HepG2 (cell line): ENCODE measurements at regions not wholly inside any gene's neighbourhood (a gene's known extent, or its start where the extent isn't known, plus 50 kb on each side); places are given as distances from the start of the nearest gene placed in this dataset.

Experiments
- ATAC-seq: fragments of 200-7000 bp; cut with Tn5 transposase; 3 replicates; pipeline ENCODE4 v1.9.1; 2020; ENCODE audit warnings: mild to moderate bottlenecking, moderate library complexity
- BruUV-seq: library from RNA; stranded (reverse); fragments of 400-500 nt; replicated peaks from 2 replicates; lab custom pipeline; 2021; lab: Mats Ljungman, UMichigan
- CTCF ChIA-PET: fragments of 300-600 bp; formaldehyde crosslinking; extraction: SDS; loops from one replicate; lab custom pipeline; 2021; ENCODE audit warnings: low total read pairs, inconsistent platforms, low intra/inter-chr PET ratio; lab: Yijun Ruan, JAX
- POLR2A ChIA-PET: fragments of 350-600 bp; sonication (Branson Sonifier 250); formaldehyde crosslinking; loops from one replicate; lab custom pipeline; 2020; ENCODE audit warnings: antibody characterized with exemption, inconsistent platforms; lab: Yijun Ruan, JAX
- DNase-seq: peaks from one replicate; pipeline ENCODE4 v3.0.0-alpha.2; 2015; ENCODE audit warnings: low spot score
- FAIRE-seq: peaks from 3 replicates; lab custom pipeline; 2011; peaks lifted over from hg19 to GRCh38; lab: Jason Lieb, UNC
- H2AFZ ChIP-seq: one replicate; pipeline ENCODE4 v1.6.1; 2011; ENCODE audit warnings: low read length, inconsistent platforms
- H3K27ac ChIP-seq: fragments of 300-600 bp; 3 replicates; pipeline ENCODE4 v1.8.0; 2011; ENCODE audit warnings: mixed run types, mild to moderate bottlenecking, mixed read lengths, low read length, inconsistent platforms; ENCODE audit not compliant: insufficient read depth; ENCODE audit errors: extremely low read length
- H3K27me3 ChIP-seq, 2 experiments: fragments of 200-600 bp in 1 of 2; 2 replicates in 1 of 2; 3 replicates in 1 of 2; pipeline versions ENCODE4 v1.6.0 to v1.8.0; 2011; ENCODE audit warnings: low read length in 2 of 2, mild to moderate bottlenecking in 2 of 2, moderate library complexity in 2 of 2, inconsistent platforms in 1 of 2; ENCODE audit not compliant: insufficient read depth in 2 of 2, control insufficient read depth in 1 of 2
- H3K36me3 ChIP-seq, 2 experiments: fragments of 200-600 bp in 1 of 2; replicated peaks in 1 of 2; 2 replicates in 1 of 2; 3 replicates in 1 of 2; pipeline versions ENCODE4 v1.5.1 to v1.8.0; 2011; ENCODE audit warnings: low read length in 2 of 2, inconsistent platforms in 1 of 2; ENCODE audit not compliant: insufficient read depth in 2 of 2, control insufficient read depth in 1 of 2
- H3K4me1 ChIP-seq: 2 replicates; pipeline ENCODE4 v1.5.1; 2012; ENCODE audit warnings: low read length, inconsistent platforms; ENCODE audit not compliant: insufficient read depth
- H3K4me2 ChIP-seq: 2 replicates; pipeline ENCODE4 v1.6.0; 2011; ENCODE audit warnings: low read depth, low read length, inconsistent platforms
- H3K4me3 ChIP-seq, 3 experiments: fragments of 200-600 bp in 1 of 3; sonication (generic), shearing (Covaris generic) in 1 of 3; replicated peaks in 1 of 3; 2 replicates each; pipeline ENCODE4 v1.5.1; 2011 to 2016; ENCODE audit warnings: low read length in 3 of 3, inconsistent platforms in 2 of 3, low read depth in 2 of 3, mild to moderate bottlenecking in 2 of 3, control low read depth in 1 of 3, mixed read lengths in 1 of 3; ENCODE audit not compliant: insufficient read depth in 1 of 3
- H3K79me2 ChIP-seq: one replicate; pipeline ENCODE4 v1.6.1; 2011; ENCODE audit warnings: low read length, inconsistent platforms; ENCODE audit not compliant: insufficient read depth
- H3K9ac ChIP-seq: 2 replicates; pipeline ENCODE4 v1.6.0; 2011; ENCODE audit warnings: mild to moderate bottlenecking, low read depth, low read length, inconsistent platforms; ENCODE audit not compliant: insufficient read depth
- H3K9me3 ChIP-seq: 2 replicates; pipeline ENCODE4 v1.5.1; 2012; ENCODE audit warnings: mild to moderate bottlenecking, low read length
- H4K20me1 ChIP-seq: 2 replicates; pipeline ENCODE4 v1.6.0; 2011; ENCODE audit warnings: inconsistent platforms, mild to moderate bottlenecking, low read length, moderate library complexity; ENCODE audit not compliant: insufficient read depth
- AGO2 ChIP-seq: fragments of 200-400 bp; formaldehyde crosslinking; optimal IDR thresholded peaks from 2 replicates; pipeline ENCODE3; 2017; ENCODE audit warnings: mild to moderate bottlenecking, low read depth, low read length, moderate library complexity
- LBX2 ChIP-seq: sonication (generic); formaldehyde crosslinking; IDR thresholded peaks from 2 replicates; pipeline ENCODE4 v1.5.0; 2020; ENCODE audit warnings: missing genetic modification reagents, mild to moderate bottlenecking, borderline replicate concordance
- RAD51 ChIP-seq: fragments of 450-650 bp; IDR thresholded peaks from 2 replicates; pipeline ENCODE4 v1.6.1; 2016; ENCODE audit warnings: borderline replicate concordance
- SNAPC2 ChIP-seq: sonication (generic); formaldehyde crosslinking; IDR thresholded peaks from 2 replicates; pipeline ENCODE4 v1.8.1; 2022; ENCODE audit warnings: mild to moderate bottlenecking, missing genetic modification reagents
- USF2 ChIP-seq, 2 experiments: sonication (generic) in 1 of 2; formaldehyde crosslinking in 1 of 2; IDR thresholded peaks; 2 replicates each; pipeline versions ENCODE4 v1.5.1 to v1.6.1; 2011 to 2020; ENCODE audit warnings: borderline replicate concordance in 1 of 2, low read depth in 1 of 2, low read length in 1 of 2, mild to moderate bottlenecking in 1 of 2, missing genetic modification reagents in 1 of 2, moderate library complexity in 1 of 2
- ZNF598 ChIP-seq: sonication (generic); formaldehyde crosslinking; IDR thresholded peaks from 2 replicates; pipeline ENCODE4 v1.5.1; 2020; ENCODE audit warnings: mild to moderate bottlenecking, missing genetic modification reagents, borderline replicate concordance
- ZNF619 ChIP-seq: sonication (generic); formaldehyde crosslinking; IDR thresholded peaks from 2 replicates; pipeline ENCODE4 v1.4.0; 2020; ENCODE audit warnings: mild to moderate bottlenecking, missing genetic modification reagents
- WGBS: methylation state at CpG from one replicate; pipeline ENCODE4 v1.1.6; 2017; ENCODE audit warnings: low lambda C conversion rate; 5-methylcytosine and 5-hydroxymethylcytosine counted together
- in situ Hi-C: cut with HindIII; loops from 2 replicates; pipeline ENCODE4 v1.10.0; 2017; ENCODE audit warnings: low pct_unique_long_range_greater_than_20kb; ENCODE audit not compliant: extremely low pct_ligation_motif_present
- intact Hi-C: fragments of 100-400 bp; cut with micrococcal nuclease; formaldehyde crosslinking; loops from one replicate; pipeline ENCODE4 v1.10.0; 2022; ENCODE audit not compliant: unreplicated experiment
- TF ChIP-seq, protein P1 (sequence below): sonication (generic); formaldehyde crosslinking; IDR thresholded peaks from 2 replicates; pipeline ENCODE4 v1.9.0; 2021; ENCODE audit warnings: missing genetic modification reagents, mild to moderate bottlenecking, borderline replicate concordance
- TF ChIP-seq, protein P2 (sequence below): sonication (generic); formaldehyde crosslinking; IDR thresholded peaks from 2 replicates; pipeline ENCODE4 v1.4.0; 2020; ENCODE audit warnings: missing genetic modification reagents, borderline replicate concordance

GRCh38 chr10:105409370-105409769, 768.3 kb downstream of the SORCS3 start (continued):
- TF ChIP-seq LBX2 (CRISPR knock-in tag) (no peak), ZNF619 (CRISPR knock-in tag) (no peak), AGO2 (no peak), ZNF598 (CRISPR knock-in tag) (no peak)
- TF ChIP-seq, protein P1, sequence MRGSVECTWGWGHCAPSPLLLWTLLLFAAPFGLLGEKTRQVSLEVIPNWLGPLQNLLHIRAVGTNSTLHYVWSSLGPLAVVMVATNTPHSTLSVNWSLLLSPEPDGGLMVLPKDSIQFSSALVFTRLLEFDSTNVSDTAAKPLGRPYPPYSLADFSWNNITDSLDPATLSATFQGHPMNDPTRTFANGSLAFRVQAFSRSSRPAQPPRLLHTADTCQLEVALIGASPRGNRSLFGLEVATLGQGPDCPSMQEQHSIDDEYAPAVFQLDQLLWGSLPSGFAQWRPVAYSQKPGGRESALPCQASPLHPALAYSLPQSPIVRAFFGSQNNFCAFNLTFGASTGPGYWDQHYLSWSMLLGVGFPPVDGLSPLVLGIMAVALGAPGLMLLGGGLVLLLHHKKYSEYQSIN (CRISPR knock-in tag) = no peak
- TF ChIP-seq, protein P2, sequence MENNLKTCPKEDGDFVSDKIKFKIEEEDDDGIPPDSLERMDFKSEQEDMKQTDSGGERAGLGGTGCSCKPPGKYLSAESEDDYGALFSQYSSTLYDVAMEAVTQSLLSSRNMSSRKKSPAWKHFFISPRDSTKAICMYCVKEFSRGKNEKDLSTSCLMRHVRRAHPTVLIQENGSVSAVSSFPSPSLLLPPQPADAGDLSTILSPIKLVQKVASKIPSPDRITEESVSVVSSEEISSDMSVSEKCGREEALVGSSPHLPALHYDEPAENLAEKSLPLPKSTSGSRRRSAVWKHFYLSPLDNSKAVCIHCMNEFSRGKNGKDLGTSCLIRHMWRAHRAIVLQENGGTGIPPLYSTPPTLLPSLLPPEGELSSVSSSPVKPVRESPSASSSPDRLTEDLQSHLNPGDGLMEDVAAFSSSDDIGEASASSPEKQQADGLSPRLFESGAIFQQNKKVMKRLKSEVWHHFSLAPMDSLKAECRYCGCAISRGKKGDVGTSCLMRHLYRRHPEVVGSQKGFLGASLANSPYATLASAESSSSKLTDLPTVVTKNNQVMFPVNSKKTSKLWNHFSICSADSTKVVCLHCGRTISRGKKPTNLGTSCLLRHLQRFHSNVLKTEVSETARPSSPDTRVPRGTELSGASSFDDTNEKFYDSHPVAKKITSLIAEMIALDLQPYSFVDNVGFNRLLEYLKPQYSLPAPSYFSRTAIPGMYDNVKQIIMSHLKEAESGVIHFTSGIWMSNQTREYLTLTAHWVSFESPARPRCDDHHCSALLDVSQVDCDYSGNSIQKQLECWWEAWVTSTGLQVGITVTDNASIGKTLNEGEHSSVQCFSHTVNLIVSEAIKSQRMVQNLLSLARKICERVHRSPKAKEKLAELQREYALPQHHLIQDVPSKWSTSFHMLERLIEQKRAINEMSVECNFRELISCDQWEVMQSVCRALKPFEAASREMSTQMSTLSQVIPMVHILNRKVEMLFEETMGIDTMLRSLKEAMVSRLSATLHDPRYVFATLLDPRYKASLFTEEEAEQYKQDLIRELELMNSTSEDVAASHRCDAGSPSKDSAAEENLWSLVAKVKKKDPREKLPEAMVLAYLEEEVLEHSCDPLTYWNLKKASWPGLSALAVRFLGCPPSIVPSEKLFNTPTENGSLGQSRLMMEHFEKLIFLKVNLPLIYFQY (CRISPR knock-in tag) = no peak

- in situ Hi-C loops = no loop called here
- ATAC-seq = no peak
These were observed 765.4 kb downstream of the SORCS3 start for GRCh38 chr10:105406488-105406887.

More at GRCh38 chr10:105406488-105406887, 765.4 kb downstream of the SORCS3 start:
- FAIRE-seq (no peak), DNase-seq (no peak)
- Histone ChIP-seq H3K79me2 (no peaks in the 10 kb centered on the region), H3K27me3 (no peaks in the 10 kb centered on the region), H3K4me1 (no peaks in the 10 kb centered on the region), H3K4me2 (no peak overlapping the region), H3K27ac (no peak overlapping the region), H3K9ac (no peak overlapping the region), H4K20me1 (no peaks in the 10 kb centered on the region), H3K9me3 (peaks cover 83% of the 10 kb centered on the region), H3K36me3 (no peaks in the 10 kb centered on the region), H3K4me3 (no peak overlapping the region), H2AFZ (no peak overlapping the region)
- ChIA-PET POLR2A (no interaction called here), CTCF (no interaction called here)
- intact Hi-C loops = no loop called here
- no TSS peak for BruUV-seq
- TF ChIP-seq RAD51 = peak; percentile 82; the same call in 1 of the 2 replicates
- TF ChIP-seq SNAPC2 (CRISPR knock-in tag) = no peak
- TF ChIP-seq USF2 (IDR thresholded peaks at IDR 0.05; ENCODE audit: low read depth, low read length) = 0 out of 2 replicates have a peak, but pooled peaks have one; percentile 25
- no peak for TF ChIP-seq USF2 (CRISPR knock-in tag; IDR thresholded peaks at IDR 0.05; ENCODE audit: borderline replicate concordance)
- 5% methylated on average over 2 of the region's 2 CpGs for WGBS
